22Rv1 (cell line): ENCODE measurements at regions not wholly inside any gene's neighbourhood (a gene's known extent, or its start where the extent isn't known, plus 50 kb on each side); places are given as distances from the start of the nearest gene placed in this dataset.

Experiments used
- H3K27ac ChIP-seq: fragments of 450-650 bp; 2 replicates; pipeline ENCODE4 v1.5.1; 2017
- CTCF ChIP-seq: fragments of 450-650 bp; IDR thresholded peaks from 2 replicates; pipeline ENCODE4 v1.5.1; 2017; ENCODE audit warnings: mild to moderate bottlenecking
- ZFX ChIP-seq: fragments of 450-650 bp; IDR thresholded peaks from 2 replicates; pipeline ENCODE4 v1.6.1; 2017; ENCODE audit warnings: antibody characterized with exemption, borderline replicate concordance

- no peak for TF ChIP-seq CTCF
- TF ChIP-seq ZFX = no peak
- H3K27ac ChIP-seq = no peak overlapping the region
Observed at GRCh38 chr18:7512348-7512747, 54.8 kb upstream of the PTPRM start.

GRCh38 chr18:7512990-7513389, 54.1 kb upstream of the PTPRM start:
- H3K27ac ChIP-seq = no peak overlapping the region
- TF ChIP-seq CTCF (no peak), ZFX (no peak)

GRCh38 chr18:7514796-7515440, 52.2 kb upstream of the PTPRM start:
- H3K27ac ChIP-seq = no peak overlapping the region
- no peak for TF ChIP-seq ZFX
- no peak for TF ChIP-seq CTCF

GRCh38 chr18:7516266-7517117, 50.6 kb upstream of the PTPRM start:
- no peak overlapping the region for H3K27ac ChIP-seq
- TF ChIP-seq CTCF (no peak), ZFX (no peak)
